GM12891 (cell line): ENCODE measurements at regions not wholly inside any gene's neighbourhood (a gene's known extent, or its start where the extent isn't known, plus 50 kb on each side); places are given as distances from the start of the nearest gene placed in this dataset.

Experiments
- POLR2A ChIP-seq: IDR thresholded peaks from 2 replicates; pipeline ENCODE4 v1.6.1; 2011; ENCODE audit warnings: low read depth, low read length, control low read depth
- TAF1 ChIP-seq: IDR thresholded peaks from 2 replicates; pipeline ENCODE4 v1.6.1; 2011; ENCODE audit warnings: low read depth, low read length, control low read depth

- no peak for TF ChIP-seq POLR2A
- TF ChIP-seq TAF1, result no peak
Observed at GRCh38 chr15:53208751-53209150, 418.6 kb upstream of the ONECUT1 start.
